Colonic mucosa (tissue), 4 donors: ENCODE measurements at regions not wholly inside any gene's neighbourhood (a gene's known extent, or its start where the extent isn't known, plus 50 kb on each side); places are given as distances from the start of the nearest gene placed in this dataset.

Source experiments
- DNase-seq: peaks from one replicate; pipeline ENCODE4 v3.0.0-alpha.2; 2020
- H3K27ac ChIP-seq: fragments of 200-600 bp; one replicate; pipeline ENCODE4 v1.8.0; 2021
- H3K27me3 ChIP-seq: fragments of 200-600 bp; one replicate; pipeline ENCODE4 v1.8.0; 2021
- H3K36me3 ChIP-seq: fragments of 200-600 bp; one replicate; pipeline ENCODE4 v1.8.0; 2021
- H3K4me1 ChIP-seq: fragments of 200-600 bp; one replicate; pipeline ENCODE4 v1.8.0; 2021; ENCODE audit warnings: mild to moderate bottlenecking
- H3K4me3 ChIP-seq: fragments of 200-600 bp; one replicate; pipeline ENCODE4 v1.8.0; 2021
- H3K9ac ChIP-seq, 2 donors: one replicate each; pipeline ENCODE4 v1.7.0; 2013; ENCODE audit warnings: control low read depth in 2 of 2, low read depth in 2 of 2, low read length in 2 of 2
- H3K9me3 ChIP-seq: fragments of 200-600 bp; one replicate; pipeline ENCODE4 v1.8.0; 2021
- intact Hi-C: fragments of 100-400 bp; cut with DNase I; formaldehyde crosslinking; loops from one replicate; pipeline ENCODE4 v1.14.1; 2022
- TF ChIP-seq, protein P1 (sequence below): fragments of 200-600 bp; IDR thresholded peaks from one replicate; pipeline ENCODE4 v1.8.0; 2022; ENCODE audit warnings: antibody characterized with exemption, mild to moderate bottlenecking
- donor health status: healthy.
- donor health status: DM: no; HTN: no; CAD: no.
- donor health status: DM: no; HTN: no; CAD: no.

DNA sequence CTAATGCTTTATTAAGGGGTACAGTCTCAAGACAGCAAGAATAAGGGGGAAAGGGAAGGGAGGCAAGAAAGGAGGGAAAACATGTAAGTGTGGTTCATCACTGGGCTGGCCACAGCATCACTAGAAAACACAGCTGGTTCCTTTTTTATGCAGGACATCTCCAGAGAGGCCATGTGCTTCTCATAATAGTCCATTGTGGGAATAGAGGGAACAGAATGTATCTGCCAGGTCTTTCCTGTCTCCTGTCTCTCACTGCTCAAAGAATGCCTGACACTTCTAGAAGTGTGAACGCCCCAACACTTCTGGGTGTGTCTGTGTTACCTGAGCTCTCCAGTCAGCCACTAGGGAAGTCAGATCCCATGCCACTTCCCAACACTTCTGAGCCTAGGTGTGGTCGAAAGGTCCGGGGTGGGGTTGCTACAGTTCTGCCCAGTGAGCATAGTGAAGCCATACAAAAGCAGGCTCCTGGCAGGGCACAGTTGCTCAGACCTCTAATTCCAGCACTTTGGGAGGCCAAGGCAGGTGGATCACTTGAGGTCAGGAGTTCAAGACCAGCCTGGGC lies 255.6 kb upstream of the SLC30A5 start:
- Histone ChIP-seq H3K9ac (no peak overlapping the region), H3K36me3 (no peaks in the 10 kb centered on the region), H3K27me3 (no peaks in the 10 kb centered on the region), H3K27ac (no peak overlapping the region), H3K4me3 (no peak overlapping the region), H3K9me3 (no peaks in the 10 kb centered on the region), H3K4me1 (no peaks in the 10 kb centered on the region)
- DNase-seq: peak; percentile 18
- TF ChIP-seq, protein P1, sequence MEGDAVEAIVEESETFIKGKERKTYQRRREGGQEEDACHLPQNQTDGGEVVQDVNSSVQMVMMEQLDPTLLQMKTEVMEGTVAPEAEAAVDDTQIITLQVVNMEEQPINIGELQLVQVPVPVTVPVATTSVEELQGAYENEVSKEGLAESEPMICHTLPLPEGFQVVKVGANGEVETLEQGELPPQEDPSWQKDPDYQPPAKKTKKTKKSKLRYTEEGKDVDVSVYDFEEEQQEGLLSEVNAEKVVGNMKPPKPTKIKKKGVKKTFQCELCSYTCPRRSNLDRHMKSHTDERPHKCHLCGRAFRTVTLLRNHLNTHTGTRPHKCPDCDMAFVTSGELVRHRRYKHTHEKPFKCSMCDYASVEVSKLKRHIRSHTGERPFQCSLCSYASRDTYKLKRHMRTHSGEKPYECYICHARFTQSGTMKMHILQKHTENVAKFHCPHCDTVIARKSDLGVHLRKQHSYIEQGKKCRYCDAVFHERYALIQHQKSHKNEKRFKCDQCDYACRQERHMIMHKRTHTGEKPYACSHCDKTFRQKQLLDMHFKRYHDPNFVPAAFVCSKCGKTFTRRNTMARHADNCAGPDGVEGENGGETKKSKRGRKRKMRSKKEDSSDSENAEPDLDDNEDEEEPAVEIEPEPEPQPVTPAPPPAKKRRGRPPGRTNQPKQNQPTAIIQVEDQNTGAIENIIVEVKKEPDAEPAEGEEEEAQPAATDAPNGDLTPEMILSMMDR: no peak
- intact Hi-C loops: no loop called here

DNA sequence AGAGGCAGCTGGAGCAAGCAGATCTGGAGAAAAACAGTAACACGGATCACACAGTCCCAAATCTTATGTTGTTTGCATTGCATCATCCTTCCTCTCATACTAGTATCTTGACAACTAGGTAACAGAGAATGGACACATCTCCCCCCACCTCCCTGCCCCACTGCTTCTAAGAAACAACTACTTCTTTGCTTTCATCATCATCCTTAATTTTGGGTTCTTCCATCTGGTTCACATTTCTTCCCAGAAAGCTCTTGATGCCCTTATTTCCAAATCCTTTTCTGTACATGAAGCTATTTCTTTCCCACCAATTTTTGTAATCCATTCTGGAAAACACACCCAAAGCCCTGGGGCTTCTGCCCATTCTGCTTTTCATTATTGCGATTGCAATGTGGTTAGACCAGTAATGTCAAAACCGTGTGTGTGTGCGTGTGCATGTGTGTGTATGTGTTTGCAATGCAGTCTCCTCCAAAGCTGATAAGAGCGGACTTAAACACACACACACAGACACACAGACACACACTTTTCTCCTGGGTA lies 254.7 kb upstream of the SLC30A5 start:
- no peak overlapping the region for H3K4me3 ChIP-seq

DNA sequence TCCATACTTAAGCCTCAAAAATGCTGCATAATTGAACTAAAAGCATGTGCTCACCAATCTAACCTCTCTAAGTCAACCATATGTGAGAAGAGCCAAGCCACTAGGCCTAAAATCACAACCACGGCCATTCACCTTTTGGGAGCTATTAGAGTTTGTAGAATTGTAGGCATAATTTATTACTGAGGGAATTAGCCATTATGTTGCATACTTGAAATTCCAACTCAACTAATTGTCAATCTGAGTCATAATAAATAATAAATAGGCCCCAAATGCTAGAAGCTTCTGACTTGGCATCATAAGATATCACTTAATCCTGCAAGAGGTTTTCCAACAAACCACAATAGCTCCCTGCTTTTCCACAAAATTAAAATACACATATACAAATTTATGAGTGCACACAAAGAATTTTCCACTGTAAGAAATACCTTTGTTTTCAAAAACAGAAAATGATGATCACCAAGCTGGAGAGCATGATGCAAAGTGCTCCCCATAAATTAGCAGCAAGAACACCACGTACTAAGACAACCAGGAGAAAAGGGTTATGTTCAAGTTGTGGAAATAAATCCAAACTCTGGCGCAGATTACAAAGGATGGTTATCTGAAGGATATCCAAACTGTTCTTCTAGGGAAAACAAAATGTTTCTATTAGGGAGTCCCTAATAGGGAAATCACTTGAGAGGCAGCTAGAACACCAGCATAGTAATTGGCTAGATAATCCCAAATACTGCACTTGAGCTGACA lies 250.0 kb upstream of the SLC30A5 start:
- Histone ChIP-seq H3K9ac (no peak overlapping the region), H3K27ac (no peak overlapping the region), H3K4me1 (no peaks in the 10 kb centered on the region), H3K4me3 (no peak overlapping the region), H3K9me3 (no peaks in the 10 kb centered on the region), H3K36me3 (no peaks in the 10 kb centered on the region), H3K27me3 (no peaks in the 10 kb centered on the region)
- TF ChIP-seq, protein P1: no peak
- intact Hi-C loops: no loop called here
- DNase-seq: no peak

More for the DNA sequence above, 254.7 kb upstream of the SLC30A5 start:
- Histone ChIP-seq H3K36me3 (no peaks in the 10 kb centered on the region), H3K27ac (no peak overlapping the region), H3K9ac (no peak overlapping the region), H3K4me1 (no peaks in the 10 kb centered on the region), H3K9me3 (no peaks in the 10 kb centered on the region), H3K27me3 (no peaks in the 10 kb centered on the region)
- TF ChIP-seq, protein P1: no peak
- no peak for DNase-seq
- intact Hi-C loops: no loop called here

DNA sequence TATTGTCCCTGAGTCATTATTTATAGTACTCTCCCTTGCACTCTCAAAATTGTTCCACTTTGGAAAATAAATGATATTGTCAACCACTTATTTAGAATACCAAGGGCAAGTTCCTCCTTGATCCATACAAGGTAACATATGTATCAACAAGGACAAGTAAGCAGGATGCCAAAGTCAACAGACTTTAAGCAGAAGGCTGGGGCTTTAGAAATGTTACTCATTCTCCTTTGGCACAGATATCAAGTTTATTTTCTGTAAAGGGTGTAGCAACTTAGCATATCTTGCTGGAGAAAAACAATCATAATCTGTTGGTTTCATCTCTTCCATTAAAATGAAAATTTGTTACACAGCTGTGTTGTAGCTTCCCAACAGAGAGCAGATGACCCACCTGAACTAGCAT lies 248.7 kb upstream of the SLC30A5 start:
- H3K27ac ChIP-seq: no peak overlapping the region
- no peak for DNase-seq
- intact Hi-C loops: no loop called here

DNA sequence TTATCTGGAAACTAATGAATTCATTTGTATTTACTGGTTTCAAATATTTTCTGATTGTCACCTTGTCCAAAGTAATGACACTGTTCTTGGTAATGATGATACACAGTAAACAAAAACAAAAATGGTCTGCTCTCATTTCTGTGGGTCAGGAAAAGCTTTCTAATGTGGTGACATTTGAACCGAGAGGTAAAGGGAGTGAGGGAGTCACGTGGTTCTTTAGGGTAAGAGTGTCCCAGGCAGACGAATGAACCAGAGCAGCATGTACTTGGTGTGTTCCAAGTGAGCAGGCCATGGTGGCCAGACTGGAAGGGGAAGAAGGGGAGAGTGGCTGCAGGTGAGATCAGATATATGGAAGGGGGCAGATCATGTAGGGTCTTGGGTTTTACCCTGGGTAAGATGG lies 247.0 kb upstream of the SLC30A5 start:
- Histone ChIP-seq H3K9me3 (no peaks in the 10 kb centered on the region), H3K9ac (no peak overlapping the region), H3K36me3 (no peaks in the 10 kb centered on the region), H3K27ac (no peak overlapping the region), H3K4me3 (no peak overlapping the region), H3K27me3 (no peaks in the 10 kb centered on the region), H3K4me1 (no peaks in the 10 kb centered on the region)
- intact Hi-C loops: no loop called here
- TF ChIP-seq, protein P1: no peak
- DNase-seq: no peak

More for the DNA sequence above, 248.7 kb upstream of the SLC30A5 start:
- H3K9me3 ChIP-seq: no peaks in the 10 kb centered on the region
- H3K4me1 ChIP-seq: no peaks in the 10 kb centered on the region
- no peak overlapping the region for H3K9ac ChIP-seq
- TF ChIP-seq, protein P1: no peak
- H3K4me3 ChIP-seq: no peak overlapping the region
- no peaks in the 10 kb centered on the region for H3K36me3 ChIP-seq
- H3K27me3 ChIP-seq: no peaks in the 10 kb centered on the region
